Suprapubic skin (tissue), 3 donors: ENCODE measurements at regions not wholly inside any gene's neighbourhood (a gene's known extent, or its start where the extent isn't known, plus 50 kb on each side); places are given as distances from the start of the nearest gene placed in this dataset.

ENCODE experiments used
- EP300 ChIP-seq: sonication (generic); formaldehyde crosslinking; IDR thresholded peaks from one replicate; pipeline ENCODE4 v1.6.1; 2017; ENCODE audit warnings: antibody characterized with exemption
- POLR2A ChIP-seq, 2 donors: fragments of 450-650 bp; IDR thresholded peaks; one replicate each; pipeline ENCODE4 v1.6.1; 2017; ENCODE audit warnings: antibody characterized with exemption in 2 of 2, mild to moderate bottlenecking in 2 of 2, moderate library complexity in 2 of 2
- TF ChIP-seq, protein P1 (sequence below), 2 donors: fragments of 200-600 bp in 1 of 2; fragments of 450-650 bp in 1 of 2; sonication (generic) in 1 of 2; IDR thresholded peaks; one replicate each; pipeline ENCODE4 v1.5.1; 2016 to 2019; ENCODE audit warnings: antibody characterized with exemption in 2 of 2, mild to moderate bottlenecking in 1 of 2, moderate library complexity in 1 of 2

GRCh38 chr1:69373520-69373919 is 194.2 kb upstream of the LRRC7 start:
- TF ChIP-seq, protein P1, sequence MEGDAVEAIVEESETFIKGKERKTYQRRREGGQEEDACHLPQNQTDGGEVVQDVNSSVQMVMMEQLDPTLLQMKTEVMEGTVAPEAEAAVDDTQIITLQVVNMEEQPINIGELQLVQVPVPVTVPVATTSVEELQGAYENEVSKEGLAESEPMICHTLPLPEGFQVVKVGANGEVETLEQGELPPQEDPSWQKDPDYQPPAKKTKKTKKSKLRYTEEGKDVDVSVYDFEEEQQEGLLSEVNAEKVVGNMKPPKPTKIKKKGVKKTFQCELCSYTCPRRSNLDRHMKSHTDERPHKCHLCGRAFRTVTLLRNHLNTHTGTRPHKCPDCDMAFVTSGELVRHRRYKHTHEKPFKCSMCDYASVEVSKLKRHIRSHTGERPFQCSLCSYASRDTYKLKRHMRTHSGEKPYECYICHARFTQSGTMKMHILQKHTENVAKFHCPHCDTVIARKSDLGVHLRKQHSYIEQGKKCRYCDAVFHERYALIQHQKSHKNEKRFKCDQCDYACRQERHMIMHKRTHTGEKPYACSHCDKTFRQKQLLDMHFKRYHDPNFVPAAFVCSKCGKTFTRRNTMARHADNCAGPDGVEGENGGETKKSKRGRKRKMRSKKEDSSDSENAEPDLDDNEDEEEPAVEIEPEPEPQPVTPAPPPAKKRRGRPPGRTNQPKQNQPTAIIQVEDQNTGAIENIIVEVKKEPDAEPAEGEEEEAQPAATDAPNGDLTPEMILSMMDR (IDR thresholded peaks at IDR 0.05): no peak
- TF ChIP-seq POLR2A (IDR thresholded peaks at IDR 0.05) (no peak), EP300 (no peak)
